ENCODE measurements at regions not wholly inside any gene's neighbourhood (a gene's known extent, or its start where the extent isn't known, plus 50 kb on each side); places are given as distances from the start of the nearest gene placed in this dataset.
"Not testable (repeated sequence)": the region's sequence is repeated elsewhere in the genome, so short reads cannot be mapped to it uniquely, and the experiment has no call there.

DNA sequence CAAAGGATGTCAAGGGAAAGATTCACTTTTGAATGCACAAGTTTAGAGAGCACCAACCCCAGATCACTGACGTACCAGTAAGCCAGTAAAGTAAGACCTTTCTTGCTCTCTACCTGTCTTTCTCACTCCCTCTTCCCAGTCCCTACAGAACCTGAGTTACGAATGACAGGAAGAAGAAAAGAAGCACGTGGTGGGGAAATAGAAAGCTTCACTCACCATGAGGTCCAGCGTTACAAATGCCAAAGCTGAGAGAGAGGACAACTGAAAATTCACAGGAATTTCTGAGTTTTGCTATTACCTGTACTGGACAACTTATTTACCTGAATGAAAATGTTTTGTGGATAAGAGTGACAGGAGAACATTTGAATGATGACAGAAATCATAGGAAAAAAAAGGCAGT lies 133.2 kb upstream of the GBE1 start:
- peaks cover 0 to 5% (median 0%) of the 10 kb centered on the region in 3 donors for H3K9me3 Mint-ChIP-seq
- H3K4me1 Mint-ChIP-seq = no peaks in the 10 kb centered on the region
- no peaks in the 10 kb centered on the region for H3K27me3 Mint-ChIP-seq
- H3K4me3 Mint-ChIP-seq = no peak overlapping the region
- no peak overlapping the region for H3K27ac Mint-ChIP-seq
- H3K36me3 Mint-ChIP-seq = no peaks in the 10 kb centered on the region

DNA sequence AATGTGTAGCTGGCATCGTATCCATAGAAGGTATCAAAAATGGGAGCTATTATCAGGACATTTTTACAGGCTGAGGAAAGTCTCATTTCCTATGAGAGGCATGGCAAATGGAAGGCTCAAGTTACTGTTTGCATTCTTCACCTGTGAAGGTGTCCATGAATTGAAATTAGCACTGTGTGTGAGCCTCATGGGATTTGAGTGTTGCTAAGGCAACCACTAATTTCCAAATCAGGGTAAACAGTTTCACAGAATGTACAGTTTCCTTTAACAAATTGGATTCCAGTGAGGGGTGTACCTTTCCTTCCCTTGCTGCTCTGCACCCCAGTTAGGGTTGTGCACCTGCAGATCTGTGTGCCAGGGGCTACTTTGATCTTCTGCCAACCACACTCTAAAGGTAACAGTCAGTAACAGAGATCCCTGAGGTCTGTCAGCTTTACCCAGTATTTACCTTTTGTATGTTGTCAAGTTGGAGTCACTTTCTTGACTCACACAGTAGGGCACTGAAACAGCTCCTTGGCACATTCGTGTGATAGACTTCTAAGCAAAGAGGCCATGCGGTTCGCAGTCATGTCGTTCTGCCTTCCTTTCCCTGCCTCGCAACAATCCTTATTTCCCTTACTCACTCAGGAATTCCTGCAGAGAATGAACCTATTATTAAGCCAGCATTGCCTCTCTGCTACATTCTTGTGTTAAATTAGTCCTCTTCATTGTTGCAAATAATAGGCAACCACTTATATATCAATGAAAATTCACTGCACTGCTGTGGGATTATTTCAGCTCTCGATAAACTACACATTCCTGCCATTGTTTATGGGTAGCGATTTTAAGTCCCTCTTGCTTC lies 129.8 kb upstream of the GBE1 start:
- Mint-ChIP-seq H3K36me3 (no peaks in the 10 kb centered on the region), H3K9me3 (peaks cover 0 to 8% (median 0%) of the 10 kb centered on the region in 3 donors), H3K27ac (no peak overlapping the region), H3K4me1 (no peaks in the 10 kb centered on the region), H3K4me3 (no peak overlapping the region), H3K27me3 (no peaks in the 10 kb centered on the region)

DNA sequence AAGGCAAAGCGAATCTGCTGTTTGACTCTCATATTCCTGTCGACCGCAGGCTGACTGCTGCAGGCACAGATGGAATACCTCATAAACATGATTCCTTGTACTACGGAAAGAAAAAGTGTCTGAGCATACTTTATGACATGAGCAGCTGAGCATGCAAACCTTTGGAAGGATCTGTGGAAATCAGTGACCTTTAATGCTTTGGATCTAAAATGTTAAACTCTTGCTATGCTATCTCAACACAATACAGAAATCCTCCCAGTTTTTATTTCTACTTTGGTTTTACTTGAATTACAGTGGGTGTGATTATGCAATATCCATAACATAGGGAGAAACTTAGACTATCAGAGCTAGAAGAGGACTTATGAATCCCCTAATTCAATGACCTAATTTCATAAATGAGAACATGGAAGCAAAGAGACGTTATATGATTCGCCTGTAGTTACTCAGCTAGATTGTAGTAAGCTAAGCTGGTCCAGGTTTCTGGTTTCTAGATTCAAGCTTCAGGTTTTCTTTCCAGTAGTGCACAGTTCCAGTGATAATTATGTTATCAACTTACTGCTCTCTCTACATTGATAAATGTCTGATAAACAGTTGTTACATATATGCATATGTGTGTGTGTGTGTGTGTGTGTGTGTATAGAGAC lies 127.6 kb upstream of the GBE1 start:
- Mint-ChIP-seq H3K27me3 (no peaks in the 10 kb centered on the region), H3K9me3 (peaks cover 0 to 8% (median 0%) of the 10 kb centered on the region in 3 donors), H3K4me3 (no peak overlapping the region), H3K27ac (no peak overlapping the region), H3K4me1 (no peaks in the 10 kb centered on the region), H3K36me3 (no peaks in the 10 kb centered on the region)

DNA sequence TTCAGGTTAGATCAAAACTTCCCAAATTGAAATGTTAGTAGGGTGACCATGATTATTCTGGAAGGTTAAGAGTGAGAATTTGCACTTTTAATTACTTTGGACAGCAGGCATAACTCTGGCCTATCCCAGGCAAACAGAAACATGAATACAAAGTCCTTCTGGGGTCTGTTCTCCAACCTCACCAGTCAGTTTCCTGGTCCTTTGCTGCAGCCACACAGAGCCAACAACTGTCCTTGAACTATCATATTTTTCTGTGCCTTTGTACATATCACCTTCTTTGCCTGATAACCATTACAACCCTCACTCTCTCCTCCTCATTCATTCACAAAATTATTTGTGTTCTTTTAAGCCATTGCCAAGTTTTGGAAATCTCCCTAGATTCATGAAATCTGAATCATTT lies 126.0 kb upstream of the GBE1 start:
- Mint-ChIP-seq H3K4me1 (no peaks in the 10 kb centered on the region), H3K27me3 (no peaks in the 10 kb centered on the region), H3K27ac (no peak overlapping the region), H3K4me3 (no peak overlapping the region), H3K36me3 (no peaks in the 10 kb centered on the region), H3K9me3 (peaks cover 0 to 3% (median 0%) of the 10 kb centered on the region in 3 donors)

GRCh38 chr3:81886081-81886480 lies 124.6 kb upstream of the GBE1 start:
- H3K4me1 Mint-ChIP-seq = no peaks in the 10 kb centered on the region
- peaks cover 0 to 7% (median 0%) of the 10 kb centered on the region in 3 donors for H3K9me3 Mint-ChIP-seq
- H3K36me3 Mint-ChIP-seq = no peaks in the 10 kb centered on the region
- no peak overlapping the region for H3K4me3 Mint-ChIP-seq
- no peak overlapping the region for H3K27ac Mint-ChIP-seq
- H3K27me3 Mint-ChIP-seq = no peaks in the 10 kb centered on the region

DNA sequence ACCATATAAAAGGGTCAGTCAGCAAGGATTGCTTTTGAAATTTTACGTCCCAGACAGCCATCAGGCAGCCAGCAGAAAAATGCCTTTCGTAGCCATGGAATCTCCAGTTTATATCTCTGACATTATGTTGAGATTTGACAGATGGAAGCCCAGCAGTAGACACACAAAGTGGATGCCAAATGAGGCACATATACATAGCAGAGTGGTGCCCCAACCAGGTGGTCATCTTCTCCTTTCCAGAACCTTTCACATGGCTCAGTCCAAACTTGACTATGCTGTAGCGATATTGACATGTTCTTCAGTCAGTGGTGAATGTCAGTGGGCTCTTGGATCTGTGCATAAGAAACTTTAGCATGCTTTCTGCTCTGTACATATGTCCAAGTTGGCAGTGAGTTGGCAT lies 123.3 kb upstream of the GBE1 start:
- Mint-ChIP-seq H3K9me3 (peaks cover 0 to 7% (median 0%) of the 10 kb centered on the region in 3 donors), H3K27me3 (no peaks in the 10 kb centered on the region), H3K27ac (no peak overlapping the region), H3K4me3 (no peak overlapping the region), H3K4me1 (no peaks in the 10 kb centered on the region), H3K36me3 (no peaks in the 10 kb centered on the region)

DNA sequence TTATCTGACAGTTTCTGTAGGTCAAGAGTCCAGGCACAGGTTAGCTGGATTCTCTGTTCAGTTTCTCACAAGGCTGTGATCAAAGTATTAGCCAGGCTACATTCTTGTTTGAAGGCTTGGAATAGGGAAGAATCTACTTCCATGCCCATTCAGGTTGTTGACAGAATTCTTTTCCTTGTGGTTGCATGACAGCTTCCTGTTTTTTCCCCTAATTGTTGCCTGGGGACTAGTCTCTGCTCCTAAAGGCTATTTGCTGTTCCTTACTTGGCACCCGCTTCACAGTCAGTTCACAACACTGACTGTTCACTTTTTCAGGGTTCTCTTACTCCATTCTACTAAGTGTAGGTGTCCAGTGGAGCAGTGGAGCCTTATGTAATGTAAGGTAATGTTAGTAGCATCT lies 115.4 kb upstream of the GBE1 start:
- Mint-ChIP-seq H3K27ac (no peak overlapping the region), H3K27me3 (no peaks in the 10 kb centered on the region), H3K36me3 (no peaks in the 10 kb centered on the region), H3K9me3 (peaks cover 0 to 2% (median 0%) of the 10 kb centered on the region in 3 donors), H3K4me1 (no peaks in the 10 kb centered on the region), H3K4me3 (no peak overlapping the region)

- Mint-ChIP-seq H3K27me3 (no peaks in the 10 kb centered on the region), H3K27ac (no peak overlapping the region), H3K4me1 (no peaks in the 10 kb centered on the region), H3K4me3 (no peak overlapping the region), H3K36me3 (no peaks in the 10 kb centered on the region), H3K9me3 (no peaks in the 10 kb centered on the region)
Measured at GRCh38 chr3:81874738-81875137, 113.3 kb upstream of the GBE1 start.

DNA sequence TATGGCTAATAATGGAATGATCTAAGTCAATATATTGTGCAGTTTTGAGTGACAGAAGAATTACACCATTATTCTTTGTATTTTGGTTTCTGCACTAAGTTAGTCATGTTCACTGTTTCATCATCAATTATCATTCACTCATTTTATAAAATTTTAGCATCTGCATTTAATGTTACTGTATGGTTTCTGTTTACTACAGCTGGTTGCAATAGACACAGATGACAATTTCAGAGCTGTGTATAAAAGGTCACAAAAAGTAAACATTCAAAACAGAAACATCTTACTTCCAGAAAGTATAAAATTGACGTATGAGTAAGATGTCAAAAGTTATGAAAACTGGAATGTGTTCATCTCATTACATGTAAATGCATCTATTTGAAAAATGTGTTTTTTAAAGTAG lies 111.1 kb upstream of the GBE1 start:
- Mint-ChIP-seq H3K4me1 (no peaks in the 10 kb centered on the region), H3K27me3 (peaks cover 2% of the 10 kb centered on the region), H3K27ac (no peak overlapping the region), H3K4me3 (no peak overlapping the region), H3K9me3 (no peaks in the 10 kb centered on the region), H3K36me3 (no peaks in the 10 kb centered on the region)

DNA sequence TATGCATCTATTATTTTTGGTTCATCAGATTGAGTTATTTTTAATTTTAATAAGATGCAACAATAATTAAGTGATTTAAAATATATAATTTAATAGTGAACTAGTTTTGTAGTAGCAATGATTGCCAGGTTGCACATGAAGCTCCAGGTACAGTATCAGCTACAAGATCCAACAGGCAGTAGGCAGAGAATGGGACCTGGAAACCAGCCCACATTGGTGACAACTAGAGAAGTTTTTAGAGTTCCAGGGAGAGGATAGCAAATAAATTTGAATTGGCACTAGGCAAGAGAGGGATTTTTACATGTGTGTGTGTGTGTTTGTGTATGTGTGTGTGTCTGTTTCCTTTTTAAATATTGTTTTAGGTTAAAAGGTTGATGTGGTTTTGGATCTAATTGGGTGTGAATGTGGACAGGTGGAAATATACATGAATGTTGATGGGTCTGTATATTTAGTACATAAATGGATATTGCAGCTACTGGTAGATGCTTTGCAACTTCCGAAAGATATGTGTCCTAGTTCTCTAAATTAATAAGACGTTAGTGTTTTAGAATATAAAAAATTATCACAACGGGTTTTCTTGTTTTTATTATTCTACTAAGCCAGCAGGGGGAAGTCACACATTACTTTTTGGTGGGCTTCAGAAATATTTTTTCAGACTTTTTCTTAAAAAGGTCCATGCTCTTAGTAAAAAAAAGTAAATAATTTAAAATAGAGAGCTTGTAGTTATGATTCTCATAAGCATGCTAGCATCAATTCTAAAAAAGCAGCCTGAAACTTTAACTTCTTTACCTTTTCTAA lies 110.1 kb upstream of the GBE1 start:
- no peaks in the 10 kb centered on the region for H3K36me3 Mint-ChIP-seq
- H3K4me3 Mint-ChIP-seq = no peak overlapping the region
- H3K27ac Mint-ChIP-seq = no peak overlapping the region
- H3K4me1 Mint-ChIP-seq = no peaks in the 10 kb centered on the region
- H3K27me3 Mint-ChIP-seq = peaks cover 2% of the 10 kb centered on the region
- H3K9me3 Mint-ChIP-seq = no peaks in the 10 kb centered on the region

DNA sequence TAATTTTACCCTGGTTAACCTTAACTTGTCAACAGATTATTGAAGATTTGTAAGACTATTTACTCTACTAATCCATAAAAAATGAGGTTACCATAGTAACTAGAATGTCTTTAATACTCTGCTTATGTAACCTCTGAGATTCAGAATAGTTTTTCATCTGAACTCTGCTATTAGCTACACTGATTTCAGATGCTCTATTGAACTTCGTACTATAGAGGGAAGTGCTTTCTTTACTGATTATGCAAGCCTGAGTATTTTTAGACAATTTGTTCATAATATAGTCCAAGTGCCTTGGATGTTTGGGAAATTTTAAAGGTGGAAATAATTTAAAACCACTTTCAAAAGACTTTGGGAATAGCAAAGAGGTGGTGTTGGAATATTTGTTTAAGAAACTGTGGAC lies 107.9 kb upstream of the GBE1 start:
- H3K36me3 Mint-ChIP-seq = no peaks in the 10 kb centered on the region
- H3K27me3 Mint-ChIP-seq = peaks cover 5% of the 10 kb centered on the region
- H3K9me3 Mint-ChIP-seq = no peaks in the 10 kb centered on the region
- H3K4me3 Mint-ChIP-seq = no peak overlapping the region
- no peak overlapping the region for H3K27ac Mint-ChIP-seq
- H3K4me1 Mint-ChIP-seq = no peaks in the 10 kb centered on the region

DNA sequence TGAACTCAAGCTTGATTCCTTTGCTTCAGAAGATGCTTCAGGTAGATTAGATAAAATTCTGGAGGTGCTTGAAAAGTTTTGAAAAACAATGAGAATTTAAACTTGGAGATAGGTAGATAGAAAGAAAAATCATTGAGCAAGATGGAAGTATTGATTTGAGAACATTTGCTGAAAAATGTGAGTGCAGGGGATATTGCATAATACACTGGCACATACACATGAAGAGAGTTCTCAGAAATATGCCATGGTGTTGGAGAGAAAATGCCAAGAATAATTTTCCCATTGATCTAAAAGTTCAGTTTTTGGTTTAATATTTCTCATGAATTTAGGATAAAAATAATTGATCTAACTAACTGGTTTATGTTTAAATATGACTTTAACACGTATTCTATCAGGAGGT lies 107.2 kb upstream of the GBE1 start:
- no peaks in the 10 kb centered on the region for H3K4me1 Mint-ChIP-seq
- H3K4me3 Mint-ChIP-seq = no peak overlapping the region
- peaks cover 0 to 2% (median 0%) of the 10 kb centered on the region in 3 donors for H3K9me3 Mint-ChIP-seq
- no peaks in the 10 kb centered on the region for H3K36me3 Mint-ChIP-seq
- H3K27ac Mint-ChIP-seq = no peak overlapping the region
- H3K27me3 Mint-ChIP-seq = peaks cover 5% of the 10 kb centered on the region

DNA sequence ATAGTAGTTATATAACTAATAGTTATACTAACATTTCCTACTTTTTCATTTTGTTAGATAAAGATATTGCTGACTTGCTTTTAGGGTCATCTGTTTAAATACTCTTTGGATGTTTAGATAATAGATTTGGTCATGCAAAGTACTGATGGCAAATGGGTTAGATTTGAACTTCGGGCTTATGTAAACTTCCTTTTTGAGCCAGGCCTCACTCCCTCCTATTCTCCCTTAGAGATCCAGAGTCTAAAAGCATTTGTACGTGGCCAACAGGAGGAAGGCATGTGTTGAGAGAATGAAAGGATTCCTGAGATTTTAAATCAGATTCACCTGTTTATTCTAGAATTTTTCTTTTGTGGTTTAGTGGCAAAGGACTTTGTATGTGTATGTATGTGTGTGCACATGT lies 106.4 kb upstream of the GBE1 start:
- Mint-ChIP-seq H3K27me3 (peaks cover 5% of the 10 kb centered on the region), H3K9me3 (peaks cover 0 to 2% (median 0%) of the 10 kb centered on the region in 3 donors), H3K4me1 (no peaks in the 10 kb centered on the region), H3K36me3 (no peaks in the 10 kb centered on the region), H3K4me3 (no peak overlapping the region), H3K27ac (no peak overlapping the region)

DNA sequence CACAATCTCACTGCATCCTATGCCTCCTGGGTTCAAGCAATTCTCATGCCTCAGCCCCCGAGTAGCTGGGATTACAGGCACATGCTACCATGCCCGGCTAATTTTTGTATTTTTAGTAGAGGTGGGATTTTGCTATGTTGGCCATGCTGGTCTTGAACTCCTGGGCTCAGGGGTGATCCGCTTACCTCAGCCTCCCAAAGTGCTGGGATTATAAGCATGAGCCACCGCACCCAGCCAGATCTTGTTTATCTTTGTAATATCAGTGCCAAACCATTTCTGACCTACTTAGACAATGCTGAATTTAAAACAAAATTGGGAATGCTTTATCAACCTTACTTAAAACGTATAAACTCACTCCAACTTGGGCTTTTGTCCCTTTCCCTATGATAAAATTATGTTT lies 103.7 kb upstream of the GBE1 start:
- H3K27ac Mint-ChIP-seq, H3K4me1 Mint-ChIP-seq, H3K36me3 Mint-ChIP-seq, H3K9me3 Mint-ChIP-seq, H3K4me3 Mint-ChIP-seq, H3K27me3 Mint-ChIP-seq: not testable (repeated sequence)

DNA sequence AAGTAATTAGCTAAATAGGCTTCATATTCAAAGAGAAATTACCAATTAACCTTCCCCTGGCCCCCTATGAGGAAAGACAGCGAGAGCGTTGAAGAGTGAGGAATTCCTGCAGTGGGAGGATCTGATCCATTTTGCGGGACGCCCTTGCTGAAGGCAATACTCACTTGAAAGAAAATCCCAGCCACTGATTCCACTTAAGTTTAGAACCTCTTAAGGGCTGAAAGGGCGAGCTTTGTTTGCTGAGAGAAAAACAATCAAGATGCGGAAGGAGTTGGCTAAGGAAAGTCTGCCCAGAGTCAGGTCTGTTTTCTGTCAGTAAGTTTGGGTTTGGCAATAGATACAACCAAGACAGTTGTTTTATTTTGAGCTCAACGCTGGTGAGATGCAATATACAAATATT lies 102.8 kb upstream of the GBE1 start:
- no peak overlapping the region for H3K4me3 Mint-ChIP-seq
- no peaks in the 10 kb centered on the region for H3K4me1 Mint-ChIP-seq
- H3K27me3 Mint-ChIP-seq = peaks cover 6% of the 10 kb centered on the region
- H3K27ac Mint-ChIP-seq = no peak overlapping the region
- H3K9me3 Mint-ChIP-seq = peaks cover 0 to 2% (median 0%) of the 10 kb centered on the region in 3 donors
- no peaks in the 10 kb centered on the region for H3K36me3 Mint-ChIP-seq
